Astrocyte of the spinal cord (primary cell): ENCODE measurements at regions not wholly inside any gene's neighbourhood (a gene's known extent, or its start where the extent isn't known, plus 50 kb on each side); places are given as distances from the start of the nearest gene placed in this dataset.

Source experiments
- DNase-seq: peaks from one replicate; pipeline ENCODE4 v3.0.0; 2011; ENCODE audit warnings: low read depth, low spot score
- H3K4me3 ChIP-seq: 2 replicates; pipeline ENCODE4 v1.5.1; 2011; ENCODE audit warnings: low read depth, mild to moderate bottlenecking, low read length, moderate library complexity
- in situ Hi-C: cut with HindIII; loops from 2 replicates; pipeline ENCODE4 v1.10.0; 2017; ENCODE audit warnings: low sequenced_read_pairs
- TF ChIP-seq, protein P1 (sequence below): IDR thresholded peaks from 2 replicates; pipeline ENCODE4 v1.5.1; 2012; ENCODE audit warnings: low read depth, mild to moderate bottlenecking, low read length, inconsistent platforms

DNA sequence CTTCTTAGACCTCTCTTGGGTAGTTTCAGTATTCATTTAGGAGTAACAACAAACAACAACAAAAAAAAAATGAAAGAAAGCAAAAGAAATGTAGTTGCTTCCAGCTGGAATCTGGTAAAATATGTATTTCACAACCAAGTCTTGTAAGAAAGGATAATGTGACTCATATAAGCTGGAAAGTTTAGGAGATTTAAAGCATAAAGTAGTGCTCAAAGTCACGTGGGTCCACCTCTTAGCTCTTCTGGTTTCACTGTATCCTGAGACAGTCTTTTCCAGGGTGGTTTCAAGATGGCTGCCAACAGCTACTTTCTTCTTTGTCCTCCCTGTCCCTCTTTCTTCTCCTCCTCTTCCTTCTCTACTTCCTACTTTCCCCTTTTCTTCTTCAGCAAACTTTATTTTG is 69.5 kb upstream of the CDK13 start:
- TF ChIP-seq, protein P1, sequence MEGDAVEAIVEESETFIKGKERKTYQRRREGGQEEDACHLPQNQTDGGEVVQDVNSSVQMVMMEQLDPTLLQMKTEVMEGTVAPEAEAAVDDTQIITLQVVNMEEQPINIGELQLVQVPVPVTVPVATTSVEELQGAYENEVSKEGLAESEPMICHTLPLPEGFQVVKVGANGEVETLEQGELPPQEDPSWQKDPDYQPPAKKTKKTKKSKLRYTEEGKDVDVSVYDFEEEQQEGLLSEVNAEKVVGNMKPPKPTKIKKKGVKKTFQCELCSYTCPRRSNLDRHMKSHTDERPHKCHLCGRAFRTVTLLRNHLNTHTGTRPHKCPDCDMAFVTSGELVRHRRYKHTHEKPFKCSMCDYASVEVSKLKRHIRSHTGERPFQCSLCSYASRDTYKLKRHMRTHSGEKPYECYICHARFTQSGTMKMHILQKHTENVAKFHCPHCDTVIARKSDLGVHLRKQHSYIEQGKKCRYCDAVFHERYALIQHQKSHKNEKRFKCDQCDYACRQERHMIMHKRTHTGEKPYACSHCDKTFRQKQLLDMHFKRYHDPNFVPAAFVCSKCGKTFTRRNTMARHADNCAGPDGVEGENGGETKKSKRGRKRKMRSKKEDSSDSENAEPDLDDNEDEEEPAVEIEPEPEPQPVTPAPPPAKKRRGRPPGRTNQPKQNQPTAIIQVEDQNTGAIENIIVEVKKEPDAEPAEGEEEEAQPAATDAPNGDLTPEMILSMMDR: no peak
- DNase-seq: no peak
- in situ Hi-C loops: no loop called here
- H3K4me3 ChIP-seq: no peak overlapping the region

DNA sequence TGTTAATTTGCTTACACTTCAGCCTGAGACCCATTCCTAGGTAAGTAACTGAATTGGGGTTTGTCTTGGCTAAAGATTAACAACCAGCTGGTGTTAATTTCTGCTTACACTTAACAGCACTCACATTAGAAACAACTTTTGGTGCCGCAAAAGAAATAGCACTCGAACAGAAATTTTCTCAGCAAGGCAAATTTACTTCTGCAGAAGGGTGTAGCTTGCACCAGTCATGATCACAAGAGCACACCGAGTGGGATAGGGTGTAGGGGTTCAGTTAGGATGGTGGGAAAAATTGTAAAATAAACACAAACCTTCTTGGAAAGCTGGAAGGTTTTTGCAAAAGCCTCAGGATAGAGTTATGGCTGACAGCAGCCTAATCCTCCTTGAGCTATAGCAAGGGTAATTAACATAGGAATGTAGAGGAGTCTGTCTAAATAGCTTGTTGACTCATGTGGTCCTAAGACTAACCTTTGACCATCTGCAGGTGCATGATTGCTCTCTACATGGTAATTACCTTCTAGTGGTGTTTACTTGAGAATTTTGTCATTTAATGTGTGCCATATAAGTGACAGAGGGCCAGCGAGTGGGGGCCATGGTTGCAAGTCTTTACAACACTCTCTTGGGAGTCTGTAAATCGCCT is 67.8 kb upstream of the CDK13 start:
- no peak for DNase-seq
- H3K4me3 ChIP-seq: no peak overlapping the region
- in situ Hi-C loops: no loop called here
- TF ChIP-seq, protein P1: no peak

DNA sequence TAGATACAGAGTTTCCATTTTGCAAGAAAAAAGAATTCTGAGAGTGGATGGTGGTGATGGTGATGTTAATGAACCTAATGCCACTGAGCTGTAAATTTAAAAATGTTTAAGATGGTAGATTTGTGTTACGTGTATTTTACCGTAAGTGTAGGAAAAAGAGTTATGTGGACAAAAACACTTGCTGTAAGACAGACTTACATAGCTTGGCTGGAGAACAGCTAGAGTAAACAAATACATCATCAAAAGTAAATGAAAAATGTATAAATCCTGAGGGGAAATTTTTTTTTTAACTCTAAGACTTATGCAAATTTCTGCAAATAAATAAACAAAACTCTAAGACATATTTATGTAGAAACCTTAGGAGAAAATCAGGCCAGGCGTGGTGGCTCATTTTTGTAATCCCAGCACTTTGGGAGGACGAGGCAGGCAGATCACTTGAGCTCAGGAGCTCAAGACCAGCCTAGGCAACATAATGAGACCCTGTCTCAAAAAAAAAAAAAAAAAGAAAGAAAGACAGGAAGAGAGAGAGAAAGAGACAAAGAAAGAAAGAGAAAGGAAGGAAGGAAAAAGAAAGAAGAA is 66.2 kb upstream of the CDK13 start:
- in situ Hi-C loops: no loop called here
- H3K4me3 ChIP-seq: no peak overlapping the region
- TF ChIP-seq, protein P1: no peak
- no peak for DNase-seq

DNA sequence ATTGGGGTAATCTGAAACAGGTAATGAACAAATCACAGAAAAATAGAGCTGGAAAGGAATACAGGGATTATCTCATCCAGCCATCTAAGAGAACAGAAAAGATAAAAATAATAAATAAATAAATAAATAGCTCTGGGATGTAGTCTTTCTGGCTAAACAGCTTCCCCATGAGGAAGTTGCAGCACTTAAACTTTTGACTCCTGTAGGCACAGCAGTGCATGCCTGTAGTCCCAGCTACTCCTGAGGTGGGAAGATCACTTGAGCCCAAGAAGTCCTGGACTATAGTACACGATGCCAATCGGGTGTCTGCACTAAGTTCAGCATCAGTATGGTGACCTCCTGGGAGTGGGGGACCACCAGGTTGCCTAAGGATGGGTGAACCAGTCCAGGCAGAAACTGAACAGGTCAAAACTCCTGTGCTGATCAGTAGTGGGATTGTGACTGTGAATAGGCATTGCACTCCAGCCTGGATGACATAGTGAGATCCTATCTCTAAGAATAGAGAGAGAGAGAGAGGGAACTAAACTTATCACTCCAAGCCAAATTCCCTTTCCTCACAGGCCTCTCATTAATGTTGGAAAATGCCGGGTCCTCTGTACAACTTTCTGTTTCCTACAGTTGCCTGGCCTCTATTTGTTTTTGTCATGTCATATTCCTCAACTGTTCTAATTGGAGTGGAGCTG is 61.7 kb upstream of the CDK13 start:
- in situ Hi-C loops: no loop called here
- DNase-seq: no peak
- H3K4me3 ChIP-seq: no peak overlapping the region
- TF ChIP-seq, protein P1: no peak

DNA sequence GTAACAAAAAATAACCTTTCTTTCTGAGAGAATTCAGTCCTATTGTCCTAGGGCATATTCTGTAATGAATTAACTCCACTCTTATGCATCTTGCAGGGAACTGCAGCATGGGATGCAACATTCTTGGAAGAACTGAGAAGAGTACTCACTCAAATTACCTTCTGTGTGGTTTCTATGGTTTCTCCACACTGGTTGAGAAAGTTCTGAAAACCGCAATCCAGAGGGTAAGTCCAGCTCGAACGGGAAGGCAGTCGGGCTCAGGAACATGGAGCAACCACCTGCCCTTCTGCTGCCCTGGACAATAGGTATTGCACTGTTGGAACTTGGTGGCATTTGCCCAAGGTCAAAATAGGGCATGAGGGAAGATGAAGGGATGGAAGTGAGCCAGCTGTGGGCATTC is 59.6 kb upstream of the CDK13 start:
- no peak for DNase-seq
- TF ChIP-seq, protein P1: no peak
- in situ Hi-C loops: no loop called here
- H3K4me3 ChIP-seq: no peak overlapping the region

DNA sequence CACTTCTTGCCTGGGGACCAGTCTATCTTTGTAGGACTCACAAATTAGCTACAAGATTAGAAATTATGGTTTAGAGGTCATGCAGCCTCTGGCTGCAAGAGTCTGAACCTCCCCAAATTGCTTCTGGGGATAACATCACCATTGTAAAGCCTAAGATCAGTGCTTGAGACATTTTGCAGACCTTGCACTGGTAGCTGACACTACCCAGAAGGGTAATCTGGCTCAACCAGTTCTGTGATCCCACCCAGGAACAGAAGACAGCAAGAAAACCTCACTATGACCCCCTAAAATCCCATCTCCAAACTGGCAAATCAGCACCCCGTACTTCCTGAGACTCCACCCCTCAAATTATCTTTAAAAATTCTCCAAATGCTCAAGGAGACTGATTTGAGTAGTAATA is 58.2 kb upstream of the CDK13 start:
- H3K4me3 ChIP-seq: no peak overlapping the region
- in situ Hi-C loops: no loop called here
- no peak for DNase-seq
- TF ChIP-seq, protein P1: no peak
